SK-N-DZ (cell line): ENCODE measurements at regions not wholly inside any gene's neighbourhood (a gene's known extent, or its start where the extent isn't known, plus 50 kb on each side); places are given as distances from the start of the nearest gene placed in this dataset.
"Not testable (repeated sequence)": the region's sequence is repeated elsewhere in the genome, so short reads cannot be mapped to it uniquely, and the experiment has no call there.

Experiments
- DNase-seq: peaks from one replicate; pipeline ENCODE4 v3.0.0-alpha.2; 2015; ENCODE audit warnings: low spot score

DNA sequence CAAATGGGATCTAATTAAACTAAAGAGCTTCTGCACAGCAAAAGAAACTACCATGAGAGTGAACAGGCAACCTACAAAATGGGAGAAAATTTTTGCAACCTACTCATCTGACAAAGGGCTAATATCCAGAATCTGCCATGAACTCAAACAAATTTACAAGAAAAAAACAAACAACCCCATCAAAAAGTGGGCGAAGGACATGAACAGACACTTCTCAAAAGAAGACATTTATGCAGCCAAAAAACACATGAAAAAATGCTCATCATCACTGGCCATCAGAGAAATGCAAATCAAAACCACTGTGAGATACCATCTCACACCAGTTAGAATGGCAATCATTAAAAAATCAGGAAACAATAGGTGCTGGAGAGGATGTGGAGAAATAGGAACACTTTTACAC lies 755.2 kb upstream of the ADGRB3 start:
- DNase-seq: not testable (repeated sequence)

DNA sequence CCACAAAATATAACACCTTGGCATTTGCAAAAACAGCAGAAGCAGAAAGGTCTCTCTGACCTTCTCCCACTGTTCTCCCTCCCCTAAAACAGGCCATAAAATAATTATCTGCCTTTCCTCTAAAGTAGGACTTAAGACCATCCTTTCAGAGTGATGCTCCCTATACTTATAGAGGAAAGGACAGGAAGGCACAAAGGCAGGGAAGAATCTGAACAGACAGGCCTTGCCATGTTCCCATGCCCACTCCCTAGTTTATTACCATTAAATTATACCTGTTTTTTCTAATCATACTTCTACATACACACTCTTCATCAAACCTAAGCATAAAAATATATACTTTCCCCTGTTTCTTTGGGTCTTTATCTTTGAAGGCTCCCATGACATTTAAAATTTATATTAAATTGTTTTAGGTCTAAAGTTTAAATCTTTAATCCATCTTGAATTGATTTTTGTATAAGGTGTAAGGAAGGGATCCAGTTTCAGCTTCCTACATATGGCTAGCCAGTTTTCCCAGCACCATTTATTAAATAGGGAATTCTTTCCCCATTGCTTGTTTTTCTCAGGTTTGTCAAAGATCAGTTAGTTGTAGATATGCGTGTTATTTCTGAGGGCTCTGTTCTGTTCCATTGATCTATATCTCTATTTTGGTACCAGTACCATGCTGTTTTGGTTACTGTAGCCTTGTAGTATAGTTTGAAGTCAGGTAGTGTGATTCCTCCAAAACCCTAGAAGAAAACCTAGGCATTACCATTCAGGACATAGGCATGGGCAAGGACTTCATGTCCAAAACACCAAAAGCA lies 755.8 kb upstream of the ADGRB3 start:
- DNase-seq: not testable (repeated sequence)

DNA sequence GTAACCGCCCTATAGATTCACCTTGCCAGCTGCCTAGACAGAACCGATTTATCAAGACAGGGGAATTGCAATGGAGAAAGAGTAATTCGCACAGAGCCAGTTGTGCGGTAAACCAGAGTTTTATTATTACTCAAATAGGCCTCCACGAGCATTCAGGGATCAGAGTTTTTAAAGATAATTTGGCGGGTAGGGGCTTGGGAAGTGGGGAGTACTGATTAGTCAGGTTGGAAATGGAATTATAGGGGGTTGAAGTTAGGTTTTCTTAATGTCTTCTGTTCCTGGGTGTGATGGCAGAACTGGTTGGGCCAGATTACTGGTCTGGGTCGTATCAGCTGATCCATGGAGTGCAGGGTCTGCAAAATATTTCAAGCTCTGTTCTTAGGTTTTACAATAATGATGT lies 756.9 kb upstream of the ADGRB3 start:
- not testable (repeated sequence) for DNase-seq

DNA sequence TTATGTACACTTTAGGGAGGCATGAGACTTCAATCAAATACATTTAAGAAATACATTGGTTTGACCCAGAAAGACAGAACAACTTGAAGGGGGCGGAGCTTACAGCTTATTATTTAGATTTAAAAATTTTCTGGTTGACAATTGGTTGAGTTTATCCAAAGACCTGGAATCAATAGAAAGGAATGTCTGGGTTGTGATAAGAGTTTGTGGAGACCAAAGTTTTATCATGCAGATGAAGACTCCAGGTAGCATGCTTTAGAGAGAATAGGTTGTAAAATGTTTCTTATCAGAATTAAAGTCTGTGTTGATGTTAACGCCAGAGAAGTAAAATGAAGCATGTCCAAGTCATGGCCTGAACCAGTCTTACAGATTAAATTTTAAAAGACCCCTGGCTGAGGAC lies 757.8 kb upstream of the ADGRB3 start:
- DNase-seq: no peak

DNA sequence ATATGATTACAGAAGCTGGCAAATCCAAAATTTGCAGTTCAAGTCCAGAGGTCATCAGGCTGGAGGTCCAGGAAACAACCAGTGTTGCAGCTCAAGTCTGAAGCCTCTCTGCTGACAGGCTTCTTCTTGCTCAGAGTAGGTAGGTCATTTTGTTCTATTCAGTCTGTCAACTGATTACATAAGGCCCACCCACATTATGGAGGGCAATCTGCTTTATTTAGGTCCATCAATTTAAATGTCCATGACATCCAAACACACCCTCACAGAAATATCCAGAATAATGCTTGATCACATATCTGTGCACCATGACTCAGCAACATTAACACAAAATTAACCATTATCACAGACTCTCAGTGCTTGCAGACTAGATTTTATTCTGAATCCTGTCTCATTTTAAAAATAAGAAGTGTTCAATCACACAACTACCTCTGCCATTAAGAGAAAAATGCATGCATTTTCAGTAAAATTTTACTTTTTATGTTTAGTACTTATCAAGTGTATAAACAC lies 759.2 kb upstream of the ADGRB3 start:
- DNase-seq: peak; percentile 5

DNA sequence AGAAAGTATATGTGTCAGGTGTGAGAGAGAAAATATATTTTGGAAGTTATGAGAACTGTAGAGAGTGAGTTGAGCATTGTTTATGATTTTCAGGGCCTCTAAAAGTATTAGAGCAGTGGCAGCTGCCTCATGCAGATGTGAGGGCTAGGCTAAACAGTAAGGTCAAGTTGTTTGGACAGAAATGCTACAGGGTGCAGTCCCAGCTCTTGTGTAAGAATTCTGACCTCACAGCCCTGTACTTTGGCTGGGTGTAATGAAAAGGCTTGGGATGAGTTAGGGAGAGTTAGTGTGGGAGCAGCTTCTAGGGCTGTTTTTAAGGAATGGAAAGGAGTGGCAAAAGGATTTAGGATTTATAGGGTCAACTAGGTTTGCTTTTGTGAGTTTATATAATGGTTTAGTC lies 764.8 kb upstream of the ADGRB3 start:
- no peak for DNase-seq

DNA sequence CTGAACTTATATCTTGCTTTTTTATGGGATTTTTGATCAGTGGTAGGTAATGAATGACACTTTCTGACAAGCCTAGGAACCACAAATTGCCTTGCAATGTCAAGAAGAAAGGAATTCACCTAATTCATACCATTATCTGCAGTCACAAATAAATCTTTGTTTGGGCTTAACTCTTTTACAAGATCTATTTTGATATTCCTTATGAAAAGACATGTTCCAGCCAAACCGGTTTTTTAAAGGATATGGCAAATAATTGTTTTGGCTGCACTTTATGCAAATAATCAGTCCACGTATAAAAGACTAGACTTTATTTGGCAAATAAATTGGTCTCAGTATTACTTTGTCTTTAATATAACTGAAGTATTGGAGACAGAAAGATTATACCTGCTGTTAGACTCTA lies 771.7 kb upstream of the ADGRB3 start:
- no peak for DNase-seq

DNA sequence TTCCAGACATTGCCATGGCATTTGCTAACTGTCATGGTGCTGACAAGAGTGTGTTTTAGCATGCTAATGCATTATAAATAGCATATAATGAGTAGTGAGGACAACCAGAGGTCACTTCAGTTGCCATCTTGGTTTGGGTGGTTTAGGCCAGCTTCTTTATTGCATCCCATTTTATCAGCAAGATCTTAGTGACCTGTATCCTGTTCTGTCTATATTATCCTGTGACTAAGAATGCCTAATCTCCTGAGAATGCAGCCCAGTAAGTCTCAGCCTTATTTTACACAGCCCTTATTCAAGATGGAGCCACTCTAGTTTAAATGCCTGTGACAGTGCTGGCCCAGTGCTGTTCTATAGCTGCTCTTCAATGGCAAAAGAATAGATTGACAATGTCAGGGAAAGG lies 781.0 kb upstream of the ADGRB3 start:
- DNase-seq: peak; percentile 33

DNA sequence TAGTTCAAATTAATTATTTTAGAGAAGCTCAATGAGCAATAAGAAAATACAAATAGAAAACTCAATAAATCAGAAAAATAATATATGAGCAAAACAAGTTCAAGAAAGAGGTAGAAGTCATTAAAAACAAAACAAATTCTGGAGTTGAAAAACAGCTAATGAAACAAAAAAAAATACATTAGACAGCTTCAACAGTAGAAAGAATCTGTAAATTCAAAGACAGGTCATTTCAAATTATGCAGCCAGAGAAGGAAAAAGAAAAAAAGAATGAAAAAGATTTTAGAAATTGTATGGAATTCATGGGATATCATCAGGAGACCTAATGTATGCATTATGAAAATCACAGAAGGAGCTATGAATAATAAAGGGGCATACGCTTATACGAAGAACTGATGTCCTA lies 795.3 kb upstream of the ADGRB3 start:
- no peak for DNase-seq

DNA sequence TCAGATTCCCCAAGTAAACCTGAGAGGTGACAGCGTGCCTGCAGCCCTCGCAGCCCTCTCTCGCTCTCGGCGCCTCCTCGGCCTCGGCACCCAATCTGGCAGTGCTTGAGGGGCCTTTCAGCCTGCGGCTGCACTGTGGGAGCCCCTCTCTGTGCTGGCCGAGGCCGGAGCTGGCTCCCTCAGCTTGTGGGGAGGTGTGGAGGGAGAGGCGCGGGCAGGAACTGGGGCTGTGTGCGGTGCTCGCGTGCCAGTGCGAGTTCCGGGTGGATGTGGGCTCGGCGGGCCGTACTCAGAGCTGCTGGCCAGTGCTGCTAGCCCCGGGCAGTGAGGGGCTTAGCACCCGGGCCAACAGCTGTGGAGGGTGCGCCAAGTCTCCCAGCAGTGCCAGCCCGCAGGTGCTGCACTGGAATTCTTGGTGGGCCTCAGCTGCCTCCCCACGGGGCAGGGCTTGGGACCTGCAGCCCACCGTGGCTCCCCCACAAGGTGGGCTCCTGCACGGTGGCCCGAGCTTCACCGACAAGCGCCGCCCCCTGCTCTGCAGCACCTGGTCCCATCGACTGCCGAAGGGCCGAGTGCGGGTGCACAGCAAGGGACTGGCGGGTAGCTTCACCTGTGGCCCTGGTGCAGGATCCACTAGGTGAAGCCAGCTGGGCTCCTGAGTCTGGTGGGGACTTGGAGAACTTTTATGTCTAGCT lies 809.7 kb upstream of the ADGRB3 start:
- no peak for DNase-seq

DNA sequence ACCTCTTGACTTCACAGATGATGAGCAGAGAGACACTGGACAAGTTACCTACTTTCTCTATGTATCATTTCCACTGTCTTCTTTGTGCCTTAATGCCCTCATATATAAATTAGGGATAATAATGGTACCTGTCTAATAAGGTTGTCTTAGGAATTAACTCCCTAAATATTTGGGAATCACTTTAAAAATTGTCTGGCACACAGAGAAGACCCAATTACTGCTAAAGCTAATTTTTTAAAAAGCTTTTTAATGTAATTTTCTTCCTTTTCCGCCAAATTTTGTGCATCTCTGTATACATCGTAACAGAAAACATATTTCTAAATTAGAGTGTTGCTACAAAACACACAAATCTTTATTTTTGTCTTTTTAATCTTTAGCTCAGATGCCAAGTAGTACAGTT lies 816.8 kb upstream of the ADGRB3 start:
- peak; percentile 88 for DNase-seq

DNA sequence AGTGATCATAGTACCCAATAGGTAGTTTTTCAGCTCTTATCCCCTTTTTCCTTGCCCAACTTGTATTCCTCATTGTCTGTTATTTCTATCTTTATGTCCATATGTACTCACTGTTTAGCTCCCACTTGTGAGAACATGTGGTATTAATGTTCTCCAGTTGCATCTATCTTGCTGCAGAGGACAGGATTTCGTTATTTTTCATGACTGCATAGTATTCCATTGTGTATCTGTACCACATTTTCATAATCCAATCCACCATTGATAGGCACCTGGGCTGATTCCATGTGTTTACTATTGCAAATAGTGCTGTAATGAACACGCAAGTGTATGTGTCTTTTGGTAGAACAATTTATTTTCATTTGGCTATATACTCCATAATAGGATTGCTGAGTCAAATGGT lies 819.5 kb upstream of the ADGRB3 start:
- DNase-seq: no peak

DNA sequence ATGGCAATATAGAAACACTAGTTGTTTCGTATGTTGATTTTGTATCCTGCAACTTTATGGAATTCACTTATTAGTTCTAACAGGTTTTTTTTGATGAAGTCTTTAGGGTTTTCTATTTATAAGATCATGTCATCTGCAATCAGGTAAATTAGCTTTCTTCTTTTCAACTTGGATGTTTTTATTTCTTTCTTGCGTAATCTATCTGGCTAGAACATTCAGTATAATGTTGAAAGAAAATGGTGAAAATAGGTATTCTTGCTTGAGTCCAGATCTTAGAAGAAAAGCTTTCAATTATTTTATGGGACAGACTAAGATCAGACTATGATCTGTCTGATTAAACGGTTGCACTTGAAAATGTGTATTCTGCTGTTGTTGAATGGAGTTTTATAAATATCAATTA lies 820.8 kb upstream of the ADGRB3 start:
- DNase-seq: no peak

DNA sequence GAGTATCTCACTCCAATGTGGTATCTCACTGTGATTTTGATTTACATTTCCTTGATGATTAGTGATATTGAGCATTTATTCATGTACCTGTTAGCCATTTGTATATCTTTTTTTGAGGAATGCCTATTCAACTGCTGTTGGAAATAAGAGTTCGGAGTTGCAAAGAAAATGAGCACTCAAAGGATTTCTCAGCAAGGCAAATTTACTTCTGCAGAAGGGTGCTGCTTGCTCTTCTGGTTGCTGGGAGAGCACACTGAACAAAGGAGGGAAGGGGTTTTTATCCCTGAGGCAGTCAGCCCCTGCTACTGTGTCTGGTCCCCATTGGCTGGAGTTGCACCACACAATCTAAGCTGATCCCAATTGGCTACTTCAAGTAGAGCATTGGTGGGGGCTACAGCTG lies 822.4 kb upstream of the ADGRB3 start:
- DNase-seq: no peak

DNA sequence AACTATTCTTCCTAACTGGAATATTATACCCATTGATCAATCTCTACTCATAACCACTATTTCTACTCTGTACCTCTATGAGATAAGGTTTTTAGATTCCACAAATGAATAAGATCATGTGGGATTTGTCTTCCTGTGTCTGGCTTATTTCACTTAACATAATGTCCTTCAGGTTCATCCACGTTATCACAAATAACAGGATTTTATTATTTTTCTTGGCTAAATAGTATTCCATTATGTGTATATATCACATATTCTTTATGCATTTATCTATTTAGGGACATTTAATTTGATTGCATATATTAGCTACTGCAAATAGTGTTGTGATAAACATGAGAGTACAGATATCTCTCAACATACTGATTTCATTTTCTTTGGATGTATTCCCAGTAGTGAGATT lies 823.0 kb upstream of the ADGRB3 start:
- DNase-seq: no peak

DNA sequence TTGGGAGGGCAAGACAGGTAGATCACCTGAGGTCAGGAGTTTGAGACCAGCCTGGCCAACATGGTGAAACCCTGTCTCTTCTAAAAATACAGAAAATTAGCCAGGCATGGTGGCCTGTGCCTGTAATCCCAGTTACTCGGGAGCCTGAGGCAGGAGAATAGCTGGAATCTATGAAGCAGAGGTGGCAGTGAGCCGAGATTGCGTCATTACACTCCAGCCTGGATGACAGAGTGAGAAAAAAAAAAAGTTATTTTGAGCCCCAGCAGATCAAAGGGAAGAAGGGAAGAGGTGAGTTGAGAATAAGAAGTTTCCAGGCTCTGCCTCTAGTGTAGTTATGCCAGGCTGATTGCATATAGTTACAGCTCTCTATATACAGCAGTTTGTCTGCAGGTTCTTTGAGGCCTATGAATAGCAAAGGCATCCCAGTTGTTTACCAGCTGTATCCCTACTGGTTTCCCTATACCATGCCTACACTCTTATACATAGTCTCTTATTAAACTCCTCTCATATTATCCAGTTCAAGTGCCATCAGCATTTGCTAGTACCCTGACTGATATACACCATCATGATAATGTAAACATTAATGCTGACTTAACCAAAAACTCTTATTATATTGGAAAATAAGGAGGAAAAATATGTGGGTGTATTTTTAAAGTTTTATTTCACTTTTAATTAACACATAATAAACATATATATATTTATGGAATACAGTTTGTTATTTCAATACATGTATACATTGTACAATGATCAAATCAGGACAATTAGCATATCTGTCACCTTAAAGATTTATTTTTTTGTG lies 823.6 kb upstream of the ADGRB3 start:
- DNase-seq: no peak

DNA sequence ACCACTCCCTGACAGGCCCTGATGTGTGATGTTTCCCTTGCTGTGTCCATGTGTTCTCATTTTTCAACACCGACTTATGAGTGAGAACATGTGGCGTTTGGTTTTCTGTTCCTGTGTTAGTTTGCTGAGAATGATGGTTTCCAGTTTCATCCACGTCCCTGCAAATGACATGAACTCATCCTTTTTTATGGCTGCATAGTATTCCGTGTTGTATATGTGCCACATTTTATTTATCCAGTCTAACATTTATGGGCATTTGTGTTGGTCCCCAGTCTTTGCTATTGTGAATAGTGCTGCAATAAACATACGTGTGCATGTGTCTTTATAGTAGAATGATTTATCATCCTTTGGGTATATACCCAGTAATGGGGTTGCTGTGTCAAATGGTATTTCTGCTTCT lies 830.3 kb upstream of the ADGRB3 start:
- DNase-seq: not testable (repeated sequence)

DNA sequence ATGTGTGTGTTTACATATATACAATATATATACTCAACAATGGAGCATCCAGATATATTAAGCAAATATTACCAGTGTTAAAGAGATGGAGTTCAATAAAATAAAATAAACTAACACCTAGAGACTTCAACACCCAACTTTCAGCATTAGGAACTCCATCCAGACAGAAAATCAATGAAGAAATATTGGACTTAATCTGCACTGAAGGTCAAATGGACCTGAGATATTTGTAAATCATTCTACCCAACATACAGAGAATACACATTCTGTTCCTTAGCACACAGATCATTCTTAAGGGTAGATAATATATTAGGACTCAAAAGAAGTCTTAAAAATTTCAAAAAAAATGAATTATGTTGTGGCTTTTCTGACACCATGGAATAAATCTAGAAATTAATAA lies 832.3 kb upstream of the ADGRB3 start:
- no peak for DNase-seq

DNA sequence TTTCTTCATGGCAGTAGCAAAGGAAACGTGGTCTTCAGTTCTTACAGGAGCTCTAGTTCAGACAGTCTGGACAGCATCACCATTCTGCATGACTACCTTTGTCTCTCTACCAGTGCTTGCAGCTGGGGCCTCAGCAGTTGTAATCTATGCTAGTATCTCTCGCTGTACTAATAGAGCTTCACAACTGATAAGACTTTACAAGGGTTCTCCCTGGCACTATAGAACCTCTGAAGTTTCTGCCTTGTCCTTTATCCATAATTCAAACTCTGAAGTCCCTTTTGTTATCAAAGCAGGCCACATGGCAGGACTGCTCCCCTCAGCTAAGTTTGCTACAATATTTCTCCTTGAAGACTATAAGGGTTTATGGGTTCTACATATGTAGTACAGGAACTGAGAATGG lies 842.1 kb upstream of the ADGRB3 start:
- peak; percentile 95 for DNase-seq

DNA sequence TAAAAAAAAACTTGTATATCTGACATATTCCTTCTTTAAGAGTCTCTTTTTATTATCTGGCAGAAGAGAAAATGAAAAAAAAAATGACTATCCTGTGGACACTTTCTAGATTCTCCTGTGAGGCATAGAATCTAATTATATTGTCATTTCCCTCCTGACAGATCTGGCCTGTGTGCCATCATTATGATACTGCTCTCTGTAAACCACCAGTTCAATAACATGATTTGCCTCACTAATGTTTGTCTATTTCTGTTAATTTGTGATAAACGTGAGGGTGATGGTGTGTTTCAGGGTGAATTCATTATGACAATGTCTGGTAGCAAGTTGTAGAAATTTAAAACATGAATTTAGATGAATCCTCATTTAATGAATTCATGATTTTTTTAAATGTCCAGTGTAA lies 844.5 kb upstream of the ADGRB3 start:
- DNase-seq: peak; percentile 98

DNA sequence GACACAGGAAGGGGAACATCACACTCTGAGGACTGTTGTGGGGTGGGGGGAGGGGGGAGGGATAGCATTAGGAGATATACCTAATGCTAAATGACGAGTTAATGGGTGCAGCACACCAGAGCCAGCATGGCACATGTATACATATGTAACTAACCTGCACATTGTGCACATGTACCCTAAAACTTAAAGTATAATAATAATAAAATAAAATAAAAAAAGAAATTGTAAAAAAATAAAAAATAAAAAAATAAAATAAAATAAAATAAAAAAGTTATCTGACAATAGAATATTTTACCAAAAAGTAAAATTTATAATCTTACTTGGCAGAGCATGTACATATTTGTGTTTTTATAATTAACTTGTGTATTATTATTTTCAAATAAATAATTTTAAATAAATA lies 848.0 kb upstream of the ADGRB3 start:
- not testable (repeated sequence) for DNase-seq

DNA sequence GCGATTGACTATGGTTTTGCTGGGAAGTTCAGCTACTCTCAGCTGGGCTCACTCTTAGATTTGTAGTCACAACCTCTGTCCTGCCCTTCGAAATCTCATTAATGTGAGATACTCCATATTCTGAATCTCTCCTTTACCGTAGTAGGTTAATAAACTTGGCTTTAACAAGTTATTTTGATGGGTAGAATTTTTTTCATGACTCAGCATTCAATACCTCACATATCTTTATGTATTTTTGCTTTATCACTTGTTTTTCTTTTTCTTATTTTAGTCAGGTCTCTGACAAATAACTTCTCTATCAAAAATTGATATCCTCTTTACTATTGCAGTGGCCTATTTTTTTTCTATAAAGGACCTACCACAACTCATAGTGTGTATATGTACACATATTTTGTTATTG lies 855.2 kb upstream of the ADGRB3 start:
- no peak for DNase-seq
